ENCODE measurements at regions not wholly inside any gene's neighbourhood (a gene's known extent, or its start where the extent isn't known, plus 50 kb on each side); places are given as distances from the start of the nearest gene placed in this dataset.

GRCh38 chr13:21944610-21945009 lies 273.7 kb downstream of the FGF9 start:
- TF ChIP-seq, protein P1, sequence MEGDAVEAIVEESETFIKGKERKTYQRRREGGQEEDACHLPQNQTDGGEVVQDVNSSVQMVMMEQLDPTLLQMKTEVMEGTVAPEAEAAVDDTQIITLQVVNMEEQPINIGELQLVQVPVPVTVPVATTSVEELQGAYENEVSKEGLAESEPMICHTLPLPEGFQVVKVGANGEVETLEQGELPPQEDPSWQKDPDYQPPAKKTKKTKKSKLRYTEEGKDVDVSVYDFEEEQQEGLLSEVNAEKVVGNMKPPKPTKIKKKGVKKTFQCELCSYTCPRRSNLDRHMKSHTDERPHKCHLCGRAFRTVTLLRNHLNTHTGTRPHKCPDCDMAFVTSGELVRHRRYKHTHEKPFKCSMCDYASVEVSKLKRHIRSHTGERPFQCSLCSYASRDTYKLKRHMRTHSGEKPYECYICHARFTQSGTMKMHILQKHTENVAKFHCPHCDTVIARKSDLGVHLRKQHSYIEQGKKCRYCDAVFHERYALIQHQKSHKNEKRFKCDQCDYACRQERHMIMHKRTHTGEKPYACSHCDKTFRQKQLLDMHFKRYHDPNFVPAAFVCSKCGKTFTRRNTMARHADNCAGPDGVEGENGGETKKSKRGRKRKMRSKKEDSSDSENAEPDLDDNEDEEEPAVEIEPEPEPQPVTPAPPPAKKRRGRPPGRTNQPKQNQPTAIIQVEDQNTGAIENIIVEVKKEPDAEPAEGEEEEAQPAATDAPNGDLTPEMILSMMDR (IDR thresholded peaks at IDR 0.05; ENCODE audit: insufficient read depth, low read depth, low read length), result no peak
- POLR2A ChIA-PET, result no interaction called here

DNA sequence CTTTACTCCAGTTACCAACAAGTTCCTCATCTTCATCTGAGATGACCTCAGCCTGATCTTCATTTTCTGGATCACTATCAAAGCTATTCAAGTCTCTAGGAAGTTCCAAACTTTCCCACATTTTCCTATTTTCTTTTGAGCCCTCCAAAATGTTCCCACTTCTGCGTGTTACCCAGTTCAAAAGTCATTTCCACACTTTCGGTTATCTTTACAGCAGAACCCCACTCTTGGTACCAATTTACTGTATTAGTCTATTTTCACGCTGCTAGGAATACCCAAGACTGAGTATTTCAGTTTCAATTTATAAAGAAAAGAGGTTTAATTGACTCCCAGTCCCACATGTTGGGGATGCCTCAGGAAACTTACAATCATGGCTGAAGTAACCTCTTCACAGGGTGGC lies 274.3 kb downstream of the FGF9 start:
- POLR2A ChIA-PET, result no interaction called here
- CTCF ChIA-PET, result no interaction called here

More at GRCh38 chr13:21944610-21945009, 273.7 kb downstream of the FGF9 start:
- no peaks in the 10 kb centered on the region for H3K36me3 ChIP-seq (ENCODE audit: control insufficient read depth, insufficient read depth, low read length)
- no peak overlapping the region for H3K4me3 ChIP-seq (ENCODE audit: low read depth, low read length)
- no peaks in the 10 kb centered on the region for H3K27me3 ChIP-seq (ENCODE audit: control insufficient read depth, insufficient read depth, low read length)
- CTCF ChIA-PET, result interaction anchor here (0.6 kb wide), 1 partner anchor 251 kb away, joined by 3 read pairs; no protein-coding TSS in a partner anchor
- DNase-seq (ENCODE audit: low read depth), result no peak

DNA sequence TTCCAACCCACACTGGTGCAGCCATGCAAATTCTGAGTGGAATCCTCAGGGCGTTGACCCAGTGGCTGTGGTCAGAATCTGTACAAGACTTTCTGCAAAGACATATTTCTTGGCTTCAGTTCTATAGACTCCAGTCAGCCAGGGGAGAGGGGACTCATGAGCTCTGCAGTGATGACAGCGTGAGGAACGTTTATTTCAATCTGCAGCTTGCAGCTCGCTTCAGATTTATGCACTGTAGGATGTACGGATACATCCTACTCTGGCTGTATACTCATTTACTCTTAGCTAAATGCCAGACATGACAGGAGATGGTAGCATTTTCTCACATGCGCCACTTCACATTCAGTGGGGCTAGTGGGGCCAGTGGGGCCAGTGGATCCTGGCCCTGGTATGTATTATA lies 276.1 kb downstream of the FGF9 start:
- ChIA-PET POLR2A (no interaction called here), CTCF (no interaction called here)
- TF ChIP-seq, protein P1 (IDR thresholded peaks at IDR 0.05; ENCODE audit: insufficient read depth, low read depth, low read length), result no peak
- H3K27me3 ChIP-seq (ENCODE audit: control insufficient read depth, insufficient read depth, low read length), result no peaks in the 10 kb centered on the region
- H3K4me3 ChIP-seq (ENCODE audit: low read depth, low read length), result no peak overlapping the region
- no peak for DNase-seq (ENCODE audit: low read depth)
- no peaks in the 10 kb centered on the region for H3K36me3 ChIP-seq (ENCODE audit: control insufficient read depth, insufficient read depth, low read length)

More for the DNA sequence above, 274.3 kb downstream of the FGF9 start:
- Histone ChIP-seq H3K4me3 (ENCODE audit: low read depth, low read length) (no peak overlapping the region), H3K36me3 (ENCODE audit: control insufficient read depth, insufficient read depth, low read length) (no peaks in the 10 kb centered on the region), H3K27me3 (ENCODE audit: control insufficient read depth, insufficient read depth, low read length) (no peaks in the 10 kb centered on the region)
- no peak for DNase-seq (ENCODE audit: low read depth)
- TF ChIP-seq, protein P1 (IDR thresholded peaks at IDR 0.05; ENCODE audit: insufficient read depth, low read depth, low read length), result no peak

DNA sequence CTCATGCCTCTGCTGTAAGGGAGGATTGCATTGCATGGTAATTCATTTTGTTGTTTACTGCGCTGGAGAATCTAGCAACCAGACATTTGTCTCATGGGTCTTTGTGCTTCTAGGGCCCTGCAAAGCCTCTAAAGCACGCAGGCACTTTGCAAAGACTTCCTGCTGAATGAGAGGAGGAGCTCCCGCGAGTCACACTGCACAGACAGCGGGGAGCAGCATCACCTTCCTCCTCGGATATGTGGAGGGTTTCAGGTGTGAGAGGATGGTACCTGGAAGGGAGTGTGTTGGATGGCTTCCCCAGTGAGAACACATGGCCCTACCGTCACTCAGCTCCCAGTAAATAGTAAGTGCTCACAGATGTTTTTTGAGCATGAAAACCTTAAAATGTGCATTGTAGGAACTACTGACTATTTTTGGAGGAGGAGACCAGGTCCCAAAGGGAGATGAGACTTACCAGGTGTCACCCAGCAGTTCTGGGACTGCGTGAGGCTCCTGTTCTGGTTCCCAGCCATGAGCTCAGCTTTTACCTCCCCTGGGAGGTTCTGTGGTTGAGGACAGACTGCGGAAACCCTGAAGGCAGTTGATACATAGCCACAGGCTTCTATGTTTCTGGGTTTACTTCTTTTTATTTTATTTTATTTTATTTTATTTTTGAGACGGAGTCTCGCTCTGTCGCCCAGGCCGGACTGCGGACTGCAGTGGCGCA lies 278.0 kb downstream of the FGF9 start:
- DNase-seq (ENCODE audit: low read depth), result no peak
- TF ChIP-seq, protein P1 (IDR thresholded peaks at IDR 0.05; ENCODE audit: insufficient read depth, low read depth, low read length), result no peak
- no peaks in the 10 kb centered on the region for H3K27me3 ChIP-seq (ENCODE audit: control insufficient read depth, insufficient read depth, low read length)
- no peaks in the 10 kb centered on the region for H3K36me3 ChIP-seq (ENCODE audit: control insufficient read depth, insufficient read depth, low read length)
- ChIA-PET POLR2A (interaction anchor here (0.7 kb wide), 1 partner anchor 9 kb away, joined by 3 read pairs; no protein-coding TSS in a partner anchor), CTCF (no interaction called here)
- H3K4me3 ChIP-seq (ENCODE audit: low read depth, low read length), result no peak overlapping the region

- Histone ChIP-seq H3K36me3 (ENCODE audit: control insufficient read depth, insufficient read depth, low read length) (no peaks in the 10 kb centered on the region), H3K27me3 (ENCODE audit: control insufficient read depth, insufficient read depth, low read length) (no peaks in the 10 kb centered on the region), H3K4me3 (ENCODE audit: low read depth, low read length) (no peak overlapping the region)
- CTCF ChIA-PET, result no interaction called here
- POLR2A ChIA-PET, result no interaction called here
- no peak for DNase-seq (ENCODE audit: low read depth)
- TF ChIP-seq, protein P1 (IDR thresholded peaks at IDR 0.05; ENCODE audit: insufficient read depth, low read depth, low read length), result no peak
Observed at GRCh38 chr13:21949818-21950429, 279.1 kb downstream of the FGF9 start.

Measured in BJ (cell line).